ENCODE measurements at regions not wholly inside any gene's neighbourhood (a gene's known extent, or its start where the extent isn't known, plus 50 kb on each side); places are given as distances from the start of the nearest gene placed in this dataset.

DNA sequence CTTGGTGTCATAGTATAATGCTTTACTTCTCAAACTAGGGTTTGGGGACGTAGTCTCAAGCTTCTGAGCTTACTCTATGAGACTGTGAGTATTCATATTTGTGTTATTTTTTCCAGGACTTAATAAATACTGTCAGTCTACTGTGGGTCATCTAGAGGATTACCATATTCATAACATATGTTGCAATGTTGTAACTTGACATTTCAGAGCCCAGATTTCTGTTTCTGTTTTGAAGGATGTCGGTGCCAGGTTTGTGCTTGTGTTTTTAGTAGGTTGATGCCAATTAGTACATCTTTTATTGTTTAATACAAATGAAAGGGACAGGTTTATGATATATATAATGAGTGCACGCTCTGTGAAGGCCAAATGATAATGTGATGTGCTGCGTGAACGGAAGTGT, 69.6 kb downstream of the SPANXN4 start:
- Mint-ChIP-seq H3K27me3 (ENCODE audit: low read depth) (no peaks in the 10 kb centered on the region), H3K9me3 (peaks cover 26% of the 10 kb centered on the region), H3K4me3 (no peak overlapping the region), H3K4me1 (no peaks in the 10 kb centered on the region), H3K36me3 (no peaks in the 10 kb centered on the region), H3K27ac (no peak overlapping the region)
- DNase-seq (ENCODE audit: low spot score in 2 of 2, unreplicated experiment in 2 of 2) = no peak
- TF ChIP-seq, protein P1, sequence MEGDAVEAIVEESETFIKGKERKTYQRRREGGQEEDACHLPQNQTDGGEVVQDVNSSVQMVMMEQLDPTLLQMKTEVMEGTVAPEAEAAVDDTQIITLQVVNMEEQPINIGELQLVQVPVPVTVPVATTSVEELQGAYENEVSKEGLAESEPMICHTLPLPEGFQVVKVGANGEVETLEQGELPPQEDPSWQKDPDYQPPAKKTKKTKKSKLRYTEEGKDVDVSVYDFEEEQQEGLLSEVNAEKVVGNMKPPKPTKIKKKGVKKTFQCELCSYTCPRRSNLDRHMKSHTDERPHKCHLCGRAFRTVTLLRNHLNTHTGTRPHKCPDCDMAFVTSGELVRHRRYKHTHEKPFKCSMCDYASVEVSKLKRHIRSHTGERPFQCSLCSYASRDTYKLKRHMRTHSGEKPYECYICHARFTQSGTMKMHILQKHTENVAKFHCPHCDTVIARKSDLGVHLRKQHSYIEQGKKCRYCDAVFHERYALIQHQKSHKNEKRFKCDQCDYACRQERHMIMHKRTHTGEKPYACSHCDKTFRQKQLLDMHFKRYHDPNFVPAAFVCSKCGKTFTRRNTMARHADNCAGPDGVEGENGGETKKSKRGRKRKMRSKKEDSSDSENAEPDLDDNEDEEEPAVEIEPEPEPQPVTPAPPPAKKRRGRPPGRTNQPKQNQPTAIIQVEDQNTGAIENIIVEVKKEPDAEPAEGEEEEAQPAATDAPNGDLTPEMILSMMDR (IDR thresholded peaks at IDR 0.05; ENCODE audit: unreplicated experiment) = no peak

DNA sequence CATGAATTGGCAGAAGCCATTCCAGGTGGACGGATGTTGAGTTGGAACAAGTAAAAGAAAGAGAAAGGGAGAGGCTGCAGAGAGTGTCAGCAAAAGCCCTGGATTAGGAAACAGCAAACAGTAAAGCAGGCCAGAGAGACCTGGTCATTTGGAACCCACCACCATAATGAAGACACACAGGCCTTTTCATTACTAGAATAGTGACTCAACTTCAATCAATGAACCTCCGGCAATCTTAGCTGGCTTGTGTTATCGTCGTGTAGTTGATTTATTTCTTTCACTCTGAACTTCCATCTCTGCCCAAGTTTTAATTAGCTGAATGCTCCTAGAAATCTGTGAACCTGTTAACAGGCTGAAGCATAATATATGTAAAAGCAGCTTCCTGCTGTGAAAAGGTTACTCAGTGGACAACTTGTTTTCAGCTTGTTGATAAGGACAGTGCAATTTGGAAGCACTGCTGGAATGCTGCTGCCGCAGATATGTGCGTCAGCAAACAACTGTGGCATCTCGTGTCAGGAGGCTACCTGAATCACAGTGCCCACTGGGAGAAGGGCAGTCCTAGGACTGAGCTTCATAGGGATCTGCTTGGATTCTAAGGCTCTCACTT, 68.8 kb downstream of the SPANXN4 start:
- Mint-ChIP-seq H3K27me3 (ENCODE audit: low read depth) (no peaks in the 10 kb centered on the region), H3K4me3 (no peak overlapping the region), H3K4me1 (no peaks in the 10 kb centered on the region), H3K36me3 (no peaks in the 10 kb centered on the region), H3K9me3 (peaks cover 26% of the 10 kb centered on the region), H3K27ac (no peak overlapping the region)
- DNase-seq (ENCODE audit: low spot score in 2 of 2, unreplicated experiment in 2 of 2) = no peak
- TF ChIP-seq, protein P1 (IDR thresholded peaks at IDR 0.05; ENCODE audit: unreplicated experiment) = no peak
